B cell (primary cell): ENCODE measurements at regions not wholly inside any gene's neighbourhood (a gene's known extent, or its start where the extent isn't known, plus 50 kb on each side); places are given as distances from the start of the nearest gene placed in this dataset.

ENCODE experiments used
- EZH2 ChIP-seq: IDR thresholded peaks from 2 replicates; pipeline ENCODE4 v1.6.1; 2012; ENCODE audit warnings: borderline replicate concordance, low read depth, mild to moderate bottlenecking, moderate library complexity, low read length; ENCODE audit not compliant: insufficient read depth, poor library complexity, severe bottlenecking
- TF ChIP-seq, protein P1 (sequence below): fragments of 200-600 bp; IDR thresholded peaks from one replicate; pipeline ENCODE4 v1.8.0; 2022; ENCODE audit warnings: antibody characterized with exemption, mild to moderate bottlenecking

DNA sequence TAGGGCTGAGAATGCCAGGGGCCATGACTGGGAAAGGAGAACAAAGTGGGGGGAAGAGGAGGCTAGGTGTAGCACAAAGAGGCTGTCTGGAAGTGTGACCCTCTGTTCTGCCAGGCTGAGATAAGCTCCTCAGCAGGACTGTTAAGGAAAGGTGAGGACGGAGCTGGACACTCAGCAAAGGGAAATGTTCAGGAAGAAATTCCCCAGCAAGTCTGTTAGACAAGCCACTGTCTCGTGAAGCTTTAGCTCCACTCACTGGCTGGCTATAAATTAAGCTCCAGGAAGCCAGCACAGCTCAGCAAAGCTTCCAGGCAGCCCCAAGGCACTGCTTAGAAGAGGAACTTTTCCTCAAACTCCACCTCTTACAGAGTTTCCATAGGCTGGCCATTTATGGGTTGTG, 181.2 kb upstream of the API5 start:
- TF ChIP-seq, protein P1, sequence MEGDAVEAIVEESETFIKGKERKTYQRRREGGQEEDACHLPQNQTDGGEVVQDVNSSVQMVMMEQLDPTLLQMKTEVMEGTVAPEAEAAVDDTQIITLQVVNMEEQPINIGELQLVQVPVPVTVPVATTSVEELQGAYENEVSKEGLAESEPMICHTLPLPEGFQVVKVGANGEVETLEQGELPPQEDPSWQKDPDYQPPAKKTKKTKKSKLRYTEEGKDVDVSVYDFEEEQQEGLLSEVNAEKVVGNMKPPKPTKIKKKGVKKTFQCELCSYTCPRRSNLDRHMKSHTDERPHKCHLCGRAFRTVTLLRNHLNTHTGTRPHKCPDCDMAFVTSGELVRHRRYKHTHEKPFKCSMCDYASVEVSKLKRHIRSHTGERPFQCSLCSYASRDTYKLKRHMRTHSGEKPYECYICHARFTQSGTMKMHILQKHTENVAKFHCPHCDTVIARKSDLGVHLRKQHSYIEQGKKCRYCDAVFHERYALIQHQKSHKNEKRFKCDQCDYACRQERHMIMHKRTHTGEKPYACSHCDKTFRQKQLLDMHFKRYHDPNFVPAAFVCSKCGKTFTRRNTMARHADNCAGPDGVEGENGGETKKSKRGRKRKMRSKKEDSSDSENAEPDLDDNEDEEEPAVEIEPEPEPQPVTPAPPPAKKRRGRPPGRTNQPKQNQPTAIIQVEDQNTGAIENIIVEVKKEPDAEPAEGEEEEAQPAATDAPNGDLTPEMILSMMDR, result no peak
- TF ChIP-seq EZH2, result no peak
